NCI-H187 treated with DMSO at 0.1 percent for 48 hours (cell line): ENCODE measurements at regions not wholly inside any gene's neighbourhood (a gene's known extent, or its start where the extent isn't known, plus 50 kb on each side); places are given as distances from the start of the nearest gene placed in this dataset.
A peak's percentile ranks its signal among the peaks of the same experiment; 100 is the strongest.

ENCODE experiments used
- DNase-seq: peaks from one replicate; lab custom pipeline; 2025; lab: John Stamatoyannopoulos, UW

- DNase-seq, result no peak
Measured at GRCh38 chr1:235925016-235925415, 58.3 kb upstream of the LYST start.

GRCh38 chr1:235923466-235924021 is 56.8 kb upstream of the LYST start:
- peak; percentile 38 for DNase-seq

- DNase-seq, result no peak
Measured at GRCh38 chr1:235920596-235921375, 54.1 kb upstream of the LYST start.

- DNase-seq, result no peak
Measured at GRCh38 chr1:235919833-235920441, 53.2 kb upstream of the LYST start.

GRCh38 chr1:235919127-235919832 is 52.6 kb upstream of the LYST start:
- DNase-seq, result no peak

GRCh38 chr1:235918465-235918864 is 51.8 kb upstream of the LYST start:
- DNase-seq, result no peak

GRCh38 chr1:235918032-235918431 is 51.3 kb upstream of the LYST start:
- DNase-seq, result no peak

GRCh38 chr1:235917267-235917811 is 50.6 kb upstream of the LYST start:
- no peak for DNase-seq
